Subcutaneous abdominal adipose tissue (tissue), 5 donors: ENCODE measurements at regions not wholly inside any gene's neighbourhood (a gene's known extent, or its start where the extent isn't known, plus 50 kb on each side); places are given as distances from the start of the nearest gene placed in this dataset.

Experiments
- H3K27ac ChIP-seq: one replicate; pipeline ENCODE4 v1.7.0; 2013; ENCODE audit warnings: low read depth, mild to moderate bottlenecking, inconsistent platforms, low read length, moderate library complexity
- H3K27me3 ChIP-seq, 5 donors: one replicate each; pipeline ENCODE4 v1.7.0; 2013; ENCODE audit warnings: low read length in 5 of 5, inconsistent platforms in 1 of 5; ENCODE audit not compliant: control insufficient read depth in 5 of 5, insufficient read depth in 4 of 5
- H3K36me3 ChIP-seq, 5 donors: one replicate each; pipeline ENCODE4 v1.7.0; 2013; ENCODE audit warnings: low read length in 5 of 5; ENCODE audit not compliant: control insufficient read depth in 5 of 5, insufficient read depth in 5 of 5
- H3K4me1 ChIP-seq, 5 donors: one replicate each; pipeline ENCODE4 v1.7.0; 2013; ENCODE audit warnings: low read length in 5 of 5, mild to moderate bottlenecking in 3 of 5, moderate library complexity in 1 of 5; ENCODE audit not compliant: control insufficient read depth in 5 of 5, insufficient read depth in 5 of 5
- H3K4me3 ChIP-seq, 5 donors: one replicate each; pipeline ENCODE4 v1.7.0; 2013; ENCODE audit warnings: low read length in 5 of 5, low read depth in 1 of 5
- H3K9ac ChIP-seq, 5 donors: one replicate each; pipeline ENCODE4 v1.7.0; 2013; ENCODE audit warnings: low read length in 5 of 5, mild to moderate bottlenecking in 4 of 5, moderate library complexity in 3 of 5
- H3K9me3 ChIP-seq, 5 donors: one replicate each; pipeline ENCODE4 v1.7.0; 2013; ENCODE audit warnings: low read length in 5 of 5; ENCODE audit not compliant: control insufficient read depth in 5 of 5
- donor health status: healthy.
- donor health status: healthy.
- donor health status: healthy.
- donor health status: healthy.
- donor health status: healthy.

DNA sequence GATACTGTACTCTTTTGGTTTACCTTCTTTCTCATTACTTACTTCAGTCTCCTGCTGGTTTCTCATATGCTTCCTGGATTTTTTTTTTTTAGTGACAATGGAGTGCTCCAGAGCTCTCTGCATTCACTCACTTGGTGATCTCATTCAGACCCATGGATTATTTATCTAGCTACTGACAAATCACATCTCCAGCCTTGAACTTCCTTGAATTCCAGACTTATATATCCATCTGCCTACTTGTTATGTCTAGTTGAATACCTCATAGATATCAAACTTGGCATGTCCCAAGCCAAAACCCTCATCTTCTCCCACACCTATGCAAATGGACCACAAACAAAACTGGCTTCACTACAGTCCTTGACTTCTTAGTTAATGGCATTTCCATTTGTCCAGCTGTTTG is 234.7 kb upstream of the ZPLD1 start:
- no peak overlapping the region for H3K27ac ChIP-seq
- peaks cover 0 to 2% (median 2%) of the 10 kb centered on the region in 5 donors for H3K4me1 ChIP-seq
- H3K27me3 ChIP-seq, result no peaks in the 10 kb centered on the region
- no peak overlapping the region for H3K9ac ChIP-seq
- no peaks in the 10 kb centered on the region for H3K9me3 ChIP-seq
- no peaks in the 10 kb centered on the region for H3K36me3 ChIP-seq
- no peak overlapping the region for H3K4me3 ChIP-seq

DNA sequence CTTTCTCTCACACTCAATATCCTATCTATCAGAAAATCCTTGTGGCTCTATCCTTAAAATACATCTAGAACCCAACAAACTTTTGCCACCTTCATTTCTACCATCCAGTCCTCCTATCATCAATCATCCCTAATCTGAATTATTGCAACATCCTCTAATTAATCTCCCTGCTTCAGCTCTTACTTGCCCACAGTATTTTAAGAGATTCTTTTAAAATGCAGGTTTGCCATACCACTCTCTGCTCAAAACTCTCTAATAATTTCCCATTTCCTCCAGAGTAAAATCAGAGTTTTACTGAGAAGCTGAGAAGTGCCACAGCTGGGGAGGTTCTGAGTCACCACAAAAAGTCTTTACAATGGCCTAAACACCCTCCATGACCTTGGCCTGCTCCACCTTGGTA is 234.3 kb upstream of the ZPLD1 start:
- no peak overlapping the region for H3K27ac ChIP-seq
- H3K4me1 ChIP-seq, result peaks cover 0 to 2% (median 1%) of the 10 kb centered on the region in 5 donors
- H3K9me3 ChIP-seq, result no peaks in the 10 kb centered on the region
- H3K9ac ChIP-seq, result no peak overlapping the region
- H3K36me3 ChIP-seq, result no peaks in the 10 kb centered on the region
- no peak overlapping the region for H3K4me3 ChIP-seq
- no peaks in the 10 kb centered on the region for H3K27me3 ChIP-seq

DNA sequence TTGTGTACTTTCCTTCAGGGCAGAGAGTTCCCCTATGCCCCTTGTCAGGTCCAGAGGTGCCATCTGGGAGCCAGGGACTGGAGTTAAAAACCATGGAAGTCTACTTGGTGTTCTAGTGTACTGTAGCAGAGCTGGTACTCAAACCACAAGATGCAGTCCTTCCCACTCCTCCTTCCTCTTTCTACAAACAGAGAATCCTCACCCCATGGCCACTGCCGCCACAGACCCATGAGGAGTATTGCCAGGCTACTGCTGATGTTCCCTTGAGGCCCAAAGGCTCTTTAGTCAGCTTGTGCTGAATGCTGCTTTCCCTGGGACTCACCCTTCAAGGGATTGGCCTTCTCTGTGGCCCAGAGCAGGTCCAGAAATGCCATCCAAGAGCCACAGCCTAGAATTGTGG is 229.2 kb upstream of the ZPLD1 start:
- Histone ChIP-seq H3K9me3 (no peaks in the 10 kb centered on the region), H3K27me3 (no peaks in the 10 kb centered on the region), H3K4me1 (peaks cover 0 to 21% (median 18%) of the 10 kb centered on the region in 5 donors), H3K36me3 (no peaks in the 10 kb centered on the region), H3K4me3 (no peak overlapping the region), H3K27ac (peak overlapping the region; percentile 75), H3K9ac (no peak overlapping the region)

- Histone ChIP-seq H3K27me3 (no peaks in the 10 kb centered on the region), H3K4me1 (peaks cover 0 to 21% (median 18%) of the 10 kb centered on the region in 5 donors), H3K9me3 (no peaks in the 10 kb centered on the region), H3K9ac (peak overlapping the region in 2 of 5 donors; percentile 53 to 61), H3K27ac (peak overlapping the region; percentile 75), H3K36me3 (no peaks in the 10 kb centered on the region), H3K4me3 (peak overlapping the region in 1 of 5 donors; percentile 48)
Observed at GRCh38 chr3:102206511-102207031, 228.2 kb upstream of the ZPLD1 start.

- Histone ChIP-seq H3K36me3 (no peaks in the 10 kb centered on the region), H3K27ac (peak overlapping the region; percentile 75), H3K4me3 (peak overlapping the region in 1 of 5 donors; percentile 48), H3K27me3 (no peaks in the 10 kb centered on the region), H3K9ac (peak overlapping the region in 2 of 5 donors; percentile 53 to 61), H3K9me3 (no peaks in the 10 kb centered on the region), H3K4me1 (peaks cover 0 to 21% (median 18%) of the 10 kb centered on the region in 5 donors)
Observed at GRCh38 chr3:102207151-102207571, 227.7 kb upstream of the ZPLD1 start.

DNA sequence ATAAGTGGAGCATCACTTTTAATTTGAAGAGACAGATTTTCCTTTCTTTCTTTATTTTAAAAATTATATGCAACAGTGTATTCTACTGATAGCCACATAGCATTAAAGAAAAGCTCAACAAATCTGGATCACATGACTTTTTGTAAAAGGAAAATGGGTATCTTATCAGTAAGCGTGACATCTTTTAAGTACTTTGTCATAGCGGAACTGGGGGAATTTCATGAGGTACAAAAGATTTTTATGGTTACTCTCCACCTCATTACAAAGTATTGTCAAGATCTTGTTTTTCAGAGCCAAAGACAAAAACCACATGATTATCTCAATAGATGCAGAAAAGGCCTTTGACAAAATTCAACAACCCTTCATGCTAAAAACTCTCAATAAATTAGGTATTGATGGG is 219.6 kb upstream of the ZPLD1 start:
- H3K27me3 ChIP-seq, result no peaks in the 10 kb centered on the region
- H3K36me3 ChIP-seq, result no peaks in the 10 kb centered on the region
- H3K9ac ChIP-seq, result no peak overlapping the region
- H3K27ac ChIP-seq, result no peak overlapping the region
- H3K9me3 ChIP-seq, result no peaks in the 10 kb centered on the region
- H3K4me3 ChIP-seq, result no peak overlapping the region
- peaks cover 0 to 6% (median 0%) of the 10 kb centered on the region in 5 donors for H3K4me1 ChIP-seq

- no peak overlapping the region for H3K27ac ChIP-seq
- H3K27me3 ChIP-seq, result no peaks in the 10 kb centered on the region
- peaks cover 0 to 3% (median 0%) of the 10 kb centered on the region in 5 donors for H3K4me1 ChIP-seq
- no peaks in the 10 kb centered on the region for H3K36me3 ChIP-seq
- no peak overlapping the region for H3K4me3 ChIP-seq
- H3K9me3 ChIP-seq, result no peaks in the 10 kb centered on the region
- H3K9ac ChIP-seq, result no peak overlapping the region
Observed at GRCh38 chr3:102223132-102223531, 211.7 kb upstream of the ZPLD1 start.

GRCh38 chr3:102224171-102224570 is 210.6 kb upstream of the ZPLD1 start:
- H3K36me3 ChIP-seq, result no peaks in the 10 kb centered on the region
- no peak overlapping the region for H3K9ac ChIP-seq
- no peaks in the 10 kb centered on the region for H3K27me3 ChIP-seq
- no peak overlapping the region for H3K27ac ChIP-seq
- H3K9me3 ChIP-seq, result no peaks in the 10 kb centered on the region
- no peak overlapping the region for H3K4me3 ChIP-seq
- peaks cover 0 to 3% (median 0%) of the 10 kb centered on the region in 5 donors for H3K4me1 ChIP-seq

DNA sequence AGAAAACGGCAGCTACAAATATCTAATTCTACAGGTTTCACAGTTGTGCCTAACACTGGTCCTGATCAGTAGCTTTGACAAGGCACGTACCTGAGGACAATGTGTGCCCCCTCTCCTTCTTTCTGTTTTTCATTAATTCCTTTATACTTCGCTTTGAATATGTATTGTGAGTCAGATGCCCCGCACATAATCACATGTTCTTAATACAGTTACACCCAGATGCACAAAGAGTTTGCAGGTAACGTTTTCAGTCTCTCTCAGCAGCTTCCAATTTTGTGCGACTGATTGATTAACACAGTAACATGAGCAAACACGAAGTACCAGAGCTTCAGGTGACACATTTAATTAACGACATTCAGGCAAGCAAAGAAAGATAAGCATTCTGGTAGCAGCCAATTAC is 209.8 kb upstream of the ZPLD1 start:
- H3K9ac ChIP-seq, result no peak overlapping the region
- H3K4me3 ChIP-seq, result no peak overlapping the region
- no peaks in the 10 kb centered on the region for H3K36me3 ChIP-seq
- H3K9me3 ChIP-seq, result no peaks in the 10 kb centered on the region
- no peaks in the 10 kb centered on the region for H3K27me3 ChIP-seq
- peaks cover 0 to 3% (median 0%) of the 10 kb centered on the region in 5 donors for H3K4me1 ChIP-seq
- no peak overlapping the region for H3K27ac ChIP-seq

GRCh38 chr3:102225407-102226132 is 209.2 kb upstream of the ZPLD1 start:
- no peaks in the 10 kb centered on the region for H3K9me3 ChIP-seq
- no peak overlapping the region for H3K9ac ChIP-seq
- no peaks in the 10 kb centered on the region for H3K27me3 ChIP-seq
- H3K27ac ChIP-seq, result no peak overlapping the region
- H3K4me1 ChIP-seq, result peaks cover 0 to 3% (median 0%) of the 10 kb centered on the region in 5 donors
- no peaks in the 10 kb centered on the region for H3K36me3 ChIP-seq
- no peak overlapping the region for H3K4me3 ChIP-seq
